ENCODE measurements at regions not wholly inside any gene's neighbourhood (a gene's known extent, or its start where the extent isn't known, plus 50 kb on each side); places are given as distances from the start of the nearest gene placed in this dataset.

GRCh38 chr15:31510057-31510456 lies 183.4 kb downstream of the KLF13 start:
- no peak for DNase-seq (ENCODE audit: low read depth)

GRCh38 chr15:31511707-31512310 lies 185.2 kb downstream of the KLF13 start:
- no peak for DNase-seq (ENCODE audit: low read depth)

DNA sequence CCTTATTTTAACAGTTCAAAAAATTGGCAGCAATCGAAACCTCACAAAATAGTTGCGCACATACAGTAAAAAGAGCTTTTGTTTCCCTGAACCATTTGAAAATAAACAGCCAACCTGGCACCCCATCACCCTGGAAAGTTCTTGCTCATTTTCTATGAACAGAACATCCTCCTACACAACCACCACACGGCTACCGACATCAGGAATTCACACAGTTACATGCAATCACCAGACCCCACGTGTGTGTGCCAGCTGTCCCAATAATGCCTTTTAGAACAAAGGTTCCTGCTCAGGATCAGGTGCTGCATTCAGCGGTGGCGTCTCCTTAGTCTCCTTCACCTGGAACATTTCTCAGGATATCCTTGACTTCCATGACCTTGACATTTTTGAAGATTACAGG lies 186.5 kb downstream of the KLF13 start:
- DNase-seq (ENCODE audit: low read depth): no peak

- DNase-seq (ENCODE audit: low read depth): no peak
Observed at GRCh38 chr15:31516440-31516839, 189.8 kb downstream of the KLF13 start.

- DNase-seq (ENCODE audit: low read depth): no peak
Observed at GRCh38 chr15:31516874-31517273, 190.2 kb downstream of the KLF13 start.

GRCh38 chr15:31517711-31518110 lies 191.1 kb downstream of the KLF13 start:
- DNase-seq (ENCODE audit: low read depth): no peak

- no peak for DNase-seq (ENCODE audit: low read depth)
Observed at GRCh38 chr15:31522028-31522427, 195.4 kb downstream of the KLF13 start.

- no peak for DNase-seq (ENCODE audit: low read depth)
Observed at GRCh38 chr15:31523027-31523654, 196.5 kb downstream of the KLF13 start.

- DNase-seq (ENCODE audit: low read depth): no peak
Observed at GRCh38 chr15:31523655-31524049, 197.0 kb downstream of the KLF13 start.

DNA sequence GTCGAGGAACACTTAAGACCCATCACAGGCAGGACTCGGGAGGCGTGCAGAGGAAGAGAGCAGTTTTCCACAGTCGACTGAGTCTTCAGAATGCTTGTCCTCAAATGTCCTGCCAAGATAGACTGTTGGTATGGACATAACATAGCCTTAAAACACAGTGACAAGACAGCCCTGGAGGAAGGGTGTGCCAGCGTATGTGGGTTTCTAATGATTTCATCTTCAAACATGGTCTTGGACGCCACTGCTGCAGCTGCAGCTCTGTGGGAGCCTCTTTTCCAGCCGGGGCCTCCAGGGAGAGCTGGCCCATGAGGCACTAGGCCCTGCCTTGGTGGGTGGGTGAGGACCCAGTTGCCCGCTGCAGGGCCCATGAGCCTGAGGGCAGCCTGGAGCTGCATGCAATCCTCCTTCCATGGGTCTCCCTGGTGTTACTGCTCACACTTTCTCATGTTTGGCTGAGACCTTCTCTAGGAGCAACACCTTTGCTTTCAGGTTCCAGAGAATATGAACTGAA lies 198.6 kb downstream of the KLF13 start:
- DNase-seq (ENCODE audit: low read depth): no peak

- DNase-seq (ENCODE audit: low read depth): no peak
Observed at GRCh38 chr15:31525988-31526665, 199.5 kb downstream of the KLF13 start.

GRCh38 chr15:31526916-31527690 lies 200.5 kb downstream of the KLF13 start:
- DNase-seq (ENCODE audit: low read depth): no peak

GRCh38 chr15:31528846-31529245 lies 202.2 kb downstream of the KLF13 start:
- DNase-seq (ENCODE audit: low read depth): no peak

DNA sequence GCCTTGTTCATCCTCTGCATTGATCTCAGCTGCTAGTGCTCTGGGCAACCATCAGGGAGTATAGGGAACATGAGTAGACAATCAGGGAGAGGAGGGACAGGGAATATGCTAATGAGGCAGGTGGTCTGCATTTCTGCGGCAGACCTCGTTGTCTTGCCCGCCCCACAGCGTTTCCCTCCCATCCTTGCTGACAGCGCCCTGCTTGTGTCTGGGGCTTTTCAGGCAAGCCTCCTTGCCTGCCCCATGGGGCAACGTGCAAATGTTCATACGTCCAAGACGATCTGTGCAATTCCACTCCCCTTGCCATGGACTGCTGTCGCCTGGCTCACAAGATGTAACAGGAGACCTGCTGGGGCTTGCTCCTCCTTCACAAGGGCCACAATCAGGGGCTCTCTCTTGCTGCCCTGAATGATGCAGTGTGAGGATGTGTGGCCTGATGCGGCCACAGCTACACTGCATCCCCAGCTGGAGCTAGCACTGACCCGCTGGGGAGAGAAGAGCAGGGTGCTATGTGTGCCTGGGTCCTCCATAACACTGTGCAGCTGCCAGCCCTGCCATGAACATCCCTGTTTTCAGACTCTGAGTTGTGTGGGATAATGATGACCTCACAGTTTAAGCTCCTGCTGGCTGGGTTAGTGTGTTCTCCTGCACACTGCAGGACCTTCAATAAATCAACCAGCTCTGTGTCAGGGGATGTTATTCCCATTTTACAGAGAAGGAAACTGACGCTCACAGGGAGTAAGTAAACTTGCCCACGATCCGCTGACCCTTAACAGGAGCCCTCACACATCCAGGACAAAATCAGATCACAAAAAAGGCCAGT lies 211.3 kb downstream of the KLF13 start:
- DNase-seq (ENCODE audit: low read depth): no peak

DNA sequence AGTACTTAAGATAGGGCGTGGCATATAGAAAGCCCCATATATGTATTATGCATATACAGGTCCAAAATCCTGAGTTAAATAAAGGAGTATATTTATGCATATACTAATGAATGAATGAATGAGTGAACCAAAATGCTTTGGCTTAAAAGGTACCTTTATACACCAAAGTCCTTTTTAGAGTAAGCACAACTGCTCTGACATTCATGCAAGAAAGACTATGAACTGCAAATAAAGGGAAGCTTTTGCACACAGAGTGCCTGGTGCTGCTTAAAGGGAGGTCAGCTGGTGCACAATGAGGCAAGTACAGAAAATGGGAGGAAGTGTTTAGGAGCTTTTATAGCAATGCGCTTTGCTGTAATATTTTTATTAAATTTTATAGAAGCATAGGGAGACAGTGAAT lies 214.0 kb downstream of the KLF13 start:
- DNase-seq (ENCODE audit: low read depth): no peak

GRCh38 chr15:31544361-31544760 lies 217.7 kb downstream of the KLF13 start:
- DNase-seq (ENCODE audit: low read depth): no peak

DNA sequence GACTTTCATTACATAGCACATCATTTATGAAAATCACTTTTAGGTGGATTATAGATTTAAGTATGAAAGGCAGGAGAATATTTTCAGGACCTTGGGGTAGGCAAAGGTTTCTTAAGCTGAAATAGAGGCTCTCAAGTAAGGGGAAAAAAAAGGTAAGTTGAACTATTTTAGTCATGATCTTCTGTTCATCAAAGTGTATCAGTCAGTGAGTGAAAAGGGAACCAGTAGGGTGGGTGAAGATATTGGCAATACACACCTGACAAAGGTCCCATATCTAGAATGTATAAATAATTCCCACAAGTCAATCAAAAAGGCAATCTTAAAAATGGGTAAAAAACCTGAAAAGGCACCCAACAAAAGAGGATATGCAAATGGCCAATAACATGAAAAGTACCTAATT lies 218.6 kb downstream of the KLF13 start:
- DNase-seq (ENCODE audit: low read depth): no peak

DNA sequence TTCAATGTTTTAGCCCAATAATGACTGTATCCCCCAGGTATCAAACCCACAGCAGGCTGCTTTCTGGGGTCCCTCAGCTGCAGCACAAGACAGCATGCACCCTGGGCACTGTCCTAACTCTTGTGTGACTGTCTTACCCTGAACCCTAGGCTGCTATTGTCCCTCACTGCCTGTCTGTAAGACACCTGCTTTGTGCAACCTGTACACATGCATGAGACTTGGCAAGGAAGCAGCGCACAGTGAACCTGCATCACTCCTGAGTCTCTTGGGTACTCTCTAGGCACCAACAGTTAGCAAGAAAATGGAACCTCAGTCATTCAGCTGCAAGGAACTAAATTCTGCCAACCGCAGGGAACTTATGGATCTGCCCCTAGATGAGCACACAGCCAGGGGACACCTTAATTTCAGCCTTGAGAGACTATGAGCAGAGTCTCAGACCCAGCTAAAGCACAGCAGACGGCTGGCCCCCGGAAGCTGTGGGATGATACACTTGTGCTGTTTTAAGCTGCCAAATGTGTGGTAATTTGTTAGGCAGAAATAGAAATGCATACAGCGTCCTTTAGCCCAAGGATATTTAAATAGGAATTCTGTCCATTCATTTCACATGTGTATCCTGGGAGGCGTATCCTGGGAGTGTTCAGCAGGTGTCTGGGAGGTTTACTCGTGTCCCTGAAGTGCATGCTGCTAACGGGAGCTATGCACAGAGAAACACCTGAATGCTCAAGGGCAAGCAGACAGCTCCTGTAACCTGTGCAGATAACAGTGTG lies 223.8 kb downstream of the KLF13 start:
- no peak for DNase-seq (ENCODE audit: low read depth)

GRCh38 chr15:31551323-31551722 lies 224.7 kb downstream of the KLF13 start:
- no peak for DNase-seq (ENCODE audit: low read depth)

DNA sequence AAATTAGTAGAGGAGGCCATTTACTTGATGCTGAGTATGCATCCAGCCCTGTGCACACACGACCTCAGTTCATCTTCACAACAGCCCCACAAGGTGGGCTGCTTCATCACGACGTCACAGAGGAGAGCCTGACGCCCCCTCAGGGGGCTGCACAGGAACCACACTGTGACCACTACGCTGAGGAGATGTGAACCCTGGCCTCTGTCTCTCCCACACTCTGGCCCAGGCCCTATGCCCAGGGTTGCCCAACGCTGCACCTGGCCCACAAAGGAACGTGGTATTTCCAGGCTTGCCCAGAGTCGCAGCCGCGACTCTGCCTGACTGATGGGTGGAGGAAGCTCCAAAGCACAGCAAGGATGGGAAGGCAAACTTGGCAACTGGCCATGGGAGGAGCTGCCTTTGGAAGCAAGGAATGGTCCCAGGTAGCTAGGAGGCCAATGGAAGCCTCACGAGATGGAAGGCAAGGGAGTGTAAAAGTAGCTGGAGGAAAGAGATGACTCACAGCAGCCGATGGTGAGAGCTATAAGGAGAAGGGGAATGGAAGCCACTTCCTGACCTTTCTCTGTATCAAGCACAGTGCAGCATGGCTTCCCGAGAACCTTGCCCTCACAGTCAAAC lies 226.0 kb downstream of the KLF13 start:
- DNase-seq (ENCODE audit: low read depth): peak; percentile 64

Data from RPMI7951 (cell line).